ENCODE measurements at regions not wholly inside any gene's neighbourhood (a gene's known extent, or its start where the extent isn't known, plus 50 kb on each side); places are given as distances from the start of the nearest gene placed in this dataset.

DNA sequence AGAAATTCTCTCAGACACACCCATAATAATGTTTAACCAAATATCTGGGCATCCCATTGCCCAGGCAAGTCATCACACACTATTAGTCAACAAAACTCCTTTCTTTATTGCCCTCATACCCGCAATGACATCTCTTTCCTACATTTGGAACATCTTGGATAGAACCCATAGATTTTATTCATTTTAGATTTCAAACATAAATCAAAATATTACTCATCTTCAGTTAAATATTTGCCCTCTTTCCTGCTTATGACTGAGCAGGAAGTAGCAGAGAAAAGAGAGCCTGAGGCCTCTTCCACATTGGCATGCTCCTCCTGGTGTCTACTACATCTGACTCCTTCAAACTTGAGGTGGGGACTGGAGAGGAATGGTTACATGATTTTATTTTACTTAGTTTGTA is 592.0 kb downstream of the CHSY3 start:
- Mint-ChIP-seq H3K27me3 (ENCODE audit: low read depth in 3 of 3) (no peaks in the 10 kb centered on the region), H3K9me3 (peaks cover 2 to 9% (median 4%) of the 10 kb centered on the region in 7 donors), H3K36me3 (no peaks in the 10 kb centered on the region), H3K4me3 (no peak overlapping the region), H3K27ac (no peak overlapping the region), H3K4me1 (no peaks in the 10 kb centered on the region)
- Histone ChIP-seq H3K4me2 (replicated peaks; ENCODE audit: extremely low read depth, low read length, poor library complexity, severe bottlenecking) (no peak overlapping the region), H3K36me3 (replicated peaks in 1 of 2; ENCODE audit: control insufficient read depth in 1 of 2, insufficient read depth in 2 of 2, low read length in 2 of 2) (no peaks in the 10 kb centered on the region), H3K4me3 (replicated peaks in 1 of 3; ENCODE audit: low read depth in 2 of 3, low read length in 3 of 3) (no peak overlapping the region), H3K9me3 (replicated peaks in 1 of 2; ENCODE audit: control insufficient read depth in 1 of 2, insufficient read depth in 1 of 2, low read length in 2 of 2) (peaks cover 0 to 3% of the 10 kb centered on the region in 2 donors), H2AFZ (ENCODE audit: insufficient read depth, low read depth, low read length, poor library complexity, severe bottlenecking) (no peak overlapping the region), H3K9ac (ENCODE audit: insufficient read depth, low read length, poor library complexity, severe bottlenecking) (no peak overlapping the region), H3K4me1 (ENCODE audit: control insufficient read depth in 1 of 2, insufficient read depth in 2 of 2, low read length in 2 of 2) (no peaks in the 10 kb centered on the region), H3K27ac (ENCODE audit: low read depth in 1 of 2, low read length in 2 of 2) (no peak overlapping the region), H3K27me3 (ENCODE audit: control insufficient read depth in 2 of 2, insufficient read depth in 2 of 2, low read length in 2 of 2) (no peaks in the 10 kb centered on the region), H3K79me2 (ENCODE audit: insufficient read depth, low read length) (no peaks in the 10 kb centered on the region), H4K20me1 (ENCODE audit: insufficient read depth, low read length) (no peaks in the 10 kb centered on the region)
- intact Hi-C loops (cut with micrococcal nuclease): no loop called here
- TF ChIP-seq, protein P1, sequence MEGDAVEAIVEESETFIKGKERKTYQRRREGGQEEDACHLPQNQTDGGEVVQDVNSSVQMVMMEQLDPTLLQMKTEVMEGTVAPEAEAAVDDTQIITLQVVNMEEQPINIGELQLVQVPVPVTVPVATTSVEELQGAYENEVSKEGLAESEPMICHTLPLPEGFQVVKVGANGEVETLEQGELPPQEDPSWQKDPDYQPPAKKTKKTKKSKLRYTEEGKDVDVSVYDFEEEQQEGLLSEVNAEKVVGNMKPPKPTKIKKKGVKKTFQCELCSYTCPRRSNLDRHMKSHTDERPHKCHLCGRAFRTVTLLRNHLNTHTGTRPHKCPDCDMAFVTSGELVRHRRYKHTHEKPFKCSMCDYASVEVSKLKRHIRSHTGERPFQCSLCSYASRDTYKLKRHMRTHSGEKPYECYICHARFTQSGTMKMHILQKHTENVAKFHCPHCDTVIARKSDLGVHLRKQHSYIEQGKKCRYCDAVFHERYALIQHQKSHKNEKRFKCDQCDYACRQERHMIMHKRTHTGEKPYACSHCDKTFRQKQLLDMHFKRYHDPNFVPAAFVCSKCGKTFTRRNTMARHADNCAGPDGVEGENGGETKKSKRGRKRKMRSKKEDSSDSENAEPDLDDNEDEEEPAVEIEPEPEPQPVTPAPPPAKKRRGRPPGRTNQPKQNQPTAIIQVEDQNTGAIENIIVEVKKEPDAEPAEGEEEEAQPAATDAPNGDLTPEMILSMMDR (IDR thresholded peaks at IDR 0.05): no peak
- WGBS (ENCODE audit: insufficient coverage): 100% methylated on average over 1 of the region's 1 CpG
- no peak for DNase-seq

DNA sequence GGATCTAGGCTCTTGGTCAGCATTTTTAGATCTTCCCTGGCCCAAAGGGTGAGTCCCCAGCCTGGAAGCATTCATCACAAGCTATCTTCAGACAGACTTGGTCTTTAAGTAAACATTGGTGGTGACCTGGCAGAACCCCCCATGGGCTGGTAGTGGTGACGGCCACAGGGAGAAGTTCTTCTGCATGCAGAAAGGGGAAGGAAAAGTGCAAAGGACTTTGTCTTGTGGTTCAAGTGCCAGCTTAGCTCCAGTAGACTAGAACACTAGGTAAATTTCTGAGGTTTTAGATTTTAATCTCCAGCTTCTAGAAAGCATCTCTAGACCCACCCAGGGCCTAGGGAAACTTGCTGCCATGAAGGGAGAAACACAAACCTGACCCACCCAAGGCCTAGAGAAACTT is 584.0 kb downstream of the CHSY3 start:
- H3K9ac ChIP-seq (ENCODE audit: insufficient read depth, low read length, poor library complexity, severe bottlenecking): no peak overlapping the region
- no peaks in the 10 kb centered on the region for H4K20me1 ChIP-seq (ENCODE audit: insufficient read depth, low read length)
- TF ChIP-seq, protein P1 (IDR thresholded peaks at IDR 0.05): no peak
- no peaks in the 10 kb centered on the region for H3K4me1 ChIP-seq (ENCODE audit: control insufficient read depth in 1 of 2, insufficient read depth in 2 of 2, low read length in 2 of 2)
- intact Hi-C loops (cut with micrococcal nuclease): no loop called here
- H3K27ac Mint-ChIP-seq: peak overlapping the region in 2 of 7 donors; percentile 2 to 51
- no peaks in the 10 kb centered on the region for H3K4me1 Mint-ChIP-seq
- no peaks in the 10 kb centered on the region for H3K36me3 Mint-ChIP-seq
- no peaks in the 10 kb centered on the region for H3K36me3 ChIP-seq (replicated peaks in 1 of 2; ENCODE audit: control insufficient read depth in 1 of 2, insufficient read depth in 2 of 2, low read length in 2 of 2)
- WGBS (ENCODE audit: insufficient coverage): no CpG with 5 or more reads among the region's 1 CpG
- no peaks in the 10 kb centered on the region for H3K27me3 ChIP-seq (ENCODE audit: control insufficient read depth in 2 of 2, insufficient read depth in 2 of 2, low read length in 2 of 2)
- no peak overlapping the region for H3K4me3 ChIP-seq (replicated peaks in 1 of 3; ENCODE audit: low read depth in 2 of 3, low read length in 3 of 3)
- no peak overlapping the region for H3K27ac ChIP-seq (ENCODE audit: low read depth in 1 of 2, low read length in 2 of 2)
- H3K27me3 Mint-ChIP-seq (ENCODE audit: low read depth in 3 of 3): peaks cover 0 to 2% (median 0%) of the 10 kb centered on the region in 3 donors
- no peaks in the 10 kb centered on the region for H3K79me2 ChIP-seq (ENCODE audit: insufficient read depth, low read length)
- H3K9me3 ChIP-seq (replicated peaks in 1 of 2; ENCODE audit: control insufficient read depth in 1 of 2, insufficient read depth in 1 of 2, low read length in 2 of 2): no peaks in the 10 kb centered on the region
- no peak overlapping the region for H3K4me3 Mint-ChIP-seq
- peaks cover 0 to 5% (median 2%) of the 10 kb centered on the region in 7 donors for H3K9me3 Mint-ChIP-seq
- H3K4me2 ChIP-seq (replicated peaks; ENCODE audit: extremely low read depth, low read length, poor library complexity, severe bottlenecking): no peak overlapping the region
- no peak for DNase-seq
- no peak overlapping the region for H2AFZ ChIP-seq (ENCODE audit: insufficient read depth, low read depth, low read length, poor library complexity, severe bottlenecking)
